ENCODE measurements at regions not wholly inside any gene's neighbourhood (a gene's known extent, or its start where the extent isn't known, plus 50 kb on each side); places are given as distances from the start of the nearest gene placed in this dataset.
A peak's percentile ranks its signal among the peaks of the same experiment; 100 is the strongest.

DNA sequence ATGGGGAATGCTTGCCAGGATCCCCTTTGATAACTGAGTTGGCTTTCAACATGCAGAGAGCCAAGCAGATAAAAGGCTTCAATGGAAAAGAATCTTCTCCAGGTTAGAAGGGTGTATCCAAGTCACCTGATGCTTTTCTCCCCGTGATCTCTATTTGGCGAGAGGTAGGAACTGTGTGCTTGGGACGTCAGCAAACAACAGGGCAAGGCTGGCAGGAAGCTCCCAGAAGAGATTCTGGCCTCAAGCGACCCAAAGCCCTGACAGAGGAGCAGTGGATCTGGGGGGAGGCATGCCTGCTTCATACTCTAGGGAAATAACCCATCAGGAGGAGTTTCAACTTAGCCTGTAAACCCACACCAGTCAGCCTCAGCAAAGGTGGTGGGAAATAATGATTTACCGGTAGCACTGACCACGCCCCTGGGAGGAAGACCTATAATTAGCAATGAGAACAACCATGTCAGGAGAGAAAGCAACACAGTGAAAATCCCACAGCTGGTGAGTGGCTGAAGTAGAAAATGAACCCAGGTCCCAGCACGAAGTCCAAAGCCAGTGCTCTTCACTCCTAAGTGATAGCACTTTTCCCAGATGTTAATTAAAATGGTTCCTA, 76.3 kb upstream of the SEC11C start:
- intact Hi-C loops (cut with DNase I; ENCODE audit: low total_unique reads): no loop called here
- no peaks in the 10 kb centered on the region for H3K36me3 ChIP-seq
- no peaks in the 10 kb centered on the region for H3K27me3 ChIP-seq
- DNase-seq: no peak
- H3K9me3 ChIP-seq: no peaks in the 10 kb centered on the region
- H3K4me1 ChIP-seq: no peaks in the 10 kb centered on the region
- peak overlapping the region; percentile 28 to 39 for H3K27ac ChIP-seq
- no peak for TF ChIP-seq POLR2A (IDR thresholded peaks at IDR 0.05)
- no peak for TF ChIP-seq CTCF (IDR thresholded peaks at IDR 0.05)
- no peak overlapping the region for H3K4me3 ChIP-seq

GRCh38 chr18:59063912-59064311, 75.8 kb upstream of the SEC11C start:
- no peaks in the 10 kb centered on the region for H3K36me3 ChIP-seq
- no peak overlapping the region for H3K4me3 ChIP-seq
- H3K27me3 ChIP-seq: no peaks in the 10 kb centered on the region
- no peaks in the 10 kb centered on the region for H3K9me3 ChIP-seq
- H3K4me1 ChIP-seq: no peaks in the 10 kb centered on the region
- no peak for DNase-seq
- intact Hi-C loops (cut with DNase I; ENCODE audit: low total_unique reads): no loop called here
- H3K27ac ChIP-seq: peak overlapping the region; percentile 28 to 39
- TF ChIP-seq POLR2A (IDR thresholded peaks at IDR 0.05) (no peak), CTCF (IDR thresholded peaks at IDR 0.05) (no peak)

GRCh38 chr18:59065684-59066083, 74.0 kb upstream of the SEC11C start:
- no peak for DNase-seq
- TF ChIP-seq POLR2A (IDR thresholded peaks at IDR 0.05) (no peak), CTCF (IDR thresholded peaks at IDR 0.05) (no peak)
- Histone ChIP-seq H3K9me3 (no peaks in the 10 kb centered on the region), H3K27ac (no peak overlapping the region), H3K4me1 (no peaks in the 10 kb centered on the region), H3K36me3 (no peaks in the 10 kb centered on the region), H3K27me3 (no peaks in the 10 kb centered on the region), H3K4me3 (no peak overlapping the region)
- intact Hi-C loops (cut with DNase I; ENCODE audit: low total_unique reads): no loop called here

DNA sequence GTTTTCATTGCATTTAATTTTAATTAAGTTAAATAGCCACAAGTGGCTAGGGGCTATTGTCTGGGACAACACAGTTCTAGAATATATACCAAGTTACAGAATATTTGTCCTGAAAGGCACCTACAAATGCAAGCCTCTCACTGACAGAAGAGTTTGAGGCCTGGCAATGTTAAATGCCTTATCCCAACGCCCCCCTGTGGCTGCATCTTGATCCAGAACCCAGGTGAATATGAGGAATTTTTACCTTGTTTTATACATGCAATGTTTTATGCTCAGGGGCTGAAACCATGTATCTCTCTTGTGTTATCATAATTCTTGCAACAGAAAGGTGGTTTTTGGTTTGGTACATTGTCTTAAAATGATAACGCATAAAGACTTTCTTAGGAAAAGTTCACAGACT, 71.8 kb upstream of the SEC11C start:
- intact Hi-C loops (cut with DNase I; ENCODE audit: low total_unique reads): no loop called here
- DNase-seq: no peak
- H3K4me1 ChIP-seq: no peaks in the 10 kb centered on the region
- no peaks in the 10 kb centered on the region for H3K36me3 ChIP-seq
- no peaks in the 10 kb centered on the region for H3K9me3 ChIP-seq
- no peaks in the 10 kb centered on the region for H3K27me3 ChIP-seq
- no peak overlapping the region for H3K27ac ChIP-seq
- TF ChIP-seq CTCF (IDR thresholded peaks at IDR 0.05) (peak in 3 of 4 experiments; percentile 8 to 21 (median 13)), POLR2A (IDR thresholded peaks at IDR 0.05) (no peak)
- H3K4me3 ChIP-seq: no peak overlapping the region

GRCh38 chr18:59068276-59069071, 71.2 kb upstream of the SEC11C start:
- Histone ChIP-seq H3K27me3 (no peaks in the 10 kb centered on the region), H3K4me1 (no peaks in the 10 kb centered on the region), H3K9me3 (no peaks in the 10 kb centered on the region), H3K4me3 (no peak overlapping the region), H3K36me3 (no peaks in the 10 kb centered on the region), H3K27ac (no peak overlapping the region)
- TF ChIP-seq POLR2A (IDR thresholded peaks at IDR 0.05) (no peak), CTCF (IDR thresholded peaks at IDR 0.05) (no peak)
- intact Hi-C loops (cut with DNase I; ENCODE audit: low total_unique reads): no loop called here
- DNase-seq: no peak

All from uterus (tissue), 3 donors.